HG03139 (cell line): ENCODE measurements at regions not wholly inside any gene's neighbourhood (a gene's known extent, or its start where the extent isn't known, plus 50 kb on each side); places are given as distances from the start of the nearest gene placed in this dataset.

Experiments used
- ATAC-seq: cut with Tn5 transposase; IDR thresholded peaks from one replicate; pipeline ENCODE4 v1.9.1; 2021; ENCODE audit not compliant: unreplicated experiment

DNA sequence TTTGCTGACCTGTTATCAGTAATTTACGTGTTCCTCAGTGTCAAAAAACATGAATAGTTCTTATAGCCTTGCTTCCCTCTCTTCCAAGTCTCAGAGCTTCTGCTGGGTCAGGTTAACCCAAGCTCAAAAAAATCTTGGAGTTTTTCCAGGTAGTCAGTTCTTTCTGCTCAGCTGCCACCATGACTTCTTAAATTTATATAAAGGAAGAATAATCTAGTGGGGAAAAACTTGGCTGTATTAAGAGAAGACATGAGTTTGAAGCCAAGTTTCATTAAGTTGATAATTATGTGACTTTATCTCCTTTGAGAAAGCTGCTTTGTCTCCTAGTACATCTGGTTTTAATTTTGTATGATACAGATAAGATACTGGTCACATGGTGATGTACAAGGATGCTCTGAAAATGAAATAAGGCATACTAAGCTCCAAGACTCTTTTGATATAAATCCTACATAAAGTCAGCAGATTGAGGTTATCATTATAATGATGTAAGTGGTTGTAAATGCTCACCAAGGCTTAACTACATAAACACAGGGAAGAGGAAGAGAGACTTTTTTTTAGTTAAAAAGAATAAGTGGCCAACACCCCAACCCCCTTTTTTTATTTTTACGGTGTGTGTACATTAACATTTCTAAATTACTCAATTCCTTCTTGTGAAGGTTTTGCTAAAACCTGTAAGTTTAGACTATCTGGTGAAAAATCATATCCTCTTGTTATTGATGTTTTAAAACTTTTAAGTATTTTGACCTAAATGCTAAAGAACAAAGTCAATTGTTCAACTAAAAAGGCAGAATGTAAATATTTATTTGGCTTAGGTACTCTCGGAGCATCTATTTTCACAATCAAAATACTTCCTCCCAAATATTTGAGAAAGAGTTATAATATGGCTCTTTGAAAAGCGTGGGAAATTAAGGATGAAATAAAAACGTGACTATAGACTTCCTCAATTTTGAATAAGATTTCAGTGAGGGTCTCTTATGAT is 84.1 kb upstream of the SLC38A2 start:
- no peak for ATAC-seq

- ATAC-seq, result no peak
Measured at GRCh38 chr12:46455648-46456352, 83.2 kb upstream of the SLC38A2 start.

DNA sequence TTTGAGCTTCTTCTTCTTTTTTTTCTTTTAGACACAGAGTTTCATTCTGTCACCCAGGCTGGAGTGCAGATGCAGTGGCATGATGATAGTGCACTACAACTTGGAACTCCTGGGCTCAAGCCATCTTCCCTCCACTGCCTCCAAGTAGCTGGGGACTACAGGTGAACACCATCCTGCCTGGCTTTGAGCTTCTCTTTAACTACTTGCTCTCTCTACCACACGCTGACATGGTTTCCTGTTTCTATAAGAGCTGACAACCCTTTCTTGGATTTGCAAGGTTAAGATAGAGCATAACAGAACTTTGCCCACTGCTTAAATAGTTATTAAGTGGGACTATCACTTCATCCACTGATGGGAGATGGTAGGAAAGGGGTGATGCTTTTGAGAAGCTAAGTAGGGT is 82.4 kb upstream of the SLC38A2 start:
- no peak for ATAC-seq

DNA sequence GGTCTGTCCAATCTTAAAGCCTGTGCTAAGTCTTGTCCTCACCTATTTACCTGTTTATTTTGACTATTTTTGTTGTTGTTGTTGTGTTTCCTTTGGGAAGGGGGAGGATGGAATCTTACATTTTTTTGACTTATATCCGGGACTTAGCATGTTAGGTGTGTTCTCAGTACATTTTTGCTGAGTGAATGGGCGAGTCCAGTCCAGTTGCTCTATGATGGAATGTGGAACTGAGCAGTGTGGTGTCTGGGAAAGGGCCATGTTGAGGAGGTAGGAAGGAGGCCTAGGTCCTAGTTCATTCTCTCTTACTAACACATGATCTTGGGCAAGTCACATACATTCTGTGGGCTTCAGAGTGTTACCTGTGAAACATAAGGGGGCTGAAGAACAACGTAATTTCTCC is 80.9 kb upstream of the SLC38A2 start:
- ATAC-seq, result no peak

DNA sequence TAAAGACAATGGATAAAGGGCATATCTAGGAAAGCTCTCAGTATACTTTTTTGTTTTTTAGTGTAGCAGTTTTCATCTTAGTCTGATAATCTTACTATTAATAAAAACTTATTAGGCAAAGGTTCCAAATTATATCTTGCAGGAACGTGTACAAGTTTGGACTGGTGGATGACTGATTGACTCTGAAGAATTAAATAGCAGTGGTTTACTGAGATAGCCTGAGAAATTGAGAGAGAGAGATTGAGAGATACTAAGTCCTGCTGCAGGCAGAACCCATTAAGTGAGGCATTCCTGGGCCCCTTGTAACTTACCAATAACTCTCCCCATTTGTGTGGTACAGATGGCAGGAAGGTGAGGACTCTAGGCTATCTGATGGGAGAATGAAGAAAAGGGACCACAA is 80.2 kb upstream of the SLC38A2 start:
- ATAC-seq, result no peak

- ATAC-seq, result no peak
Measured at GRCh38 chr12:46452061-46452615, 79.6 kb upstream of the SLC38A2 start.

GRCh38 chr12:46451276-46452021 is 78.9 kb upstream of the SLC38A2 start:
- no peak for ATAC-seq

- ATAC-seq, result no peak
Measured at GRCh38 chr12:46450279-46450748, 77.7 kb upstream of the SLC38A2 start.

DNA sequence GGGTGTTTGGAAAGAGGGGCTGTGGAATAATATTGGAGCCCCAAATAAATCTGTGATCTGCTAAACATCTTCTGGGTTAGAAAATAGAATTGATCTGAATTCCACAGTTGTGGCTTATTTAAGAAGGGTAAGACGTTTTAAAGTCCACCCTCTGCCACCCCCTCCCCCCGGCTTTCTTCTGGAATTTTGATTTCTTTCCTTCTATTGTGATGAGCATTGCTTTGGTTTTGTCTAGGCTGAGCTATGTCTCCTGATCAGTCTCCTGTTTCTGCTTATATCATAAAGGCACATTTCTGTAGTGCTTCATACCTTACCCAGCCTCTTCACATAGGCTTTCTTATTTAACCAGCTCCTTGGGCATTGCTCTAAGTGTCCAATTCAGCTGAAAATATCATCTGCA is 77.3 kb upstream of the SLC38A2 start:
- ATAC-seq, result no peak

DNA sequence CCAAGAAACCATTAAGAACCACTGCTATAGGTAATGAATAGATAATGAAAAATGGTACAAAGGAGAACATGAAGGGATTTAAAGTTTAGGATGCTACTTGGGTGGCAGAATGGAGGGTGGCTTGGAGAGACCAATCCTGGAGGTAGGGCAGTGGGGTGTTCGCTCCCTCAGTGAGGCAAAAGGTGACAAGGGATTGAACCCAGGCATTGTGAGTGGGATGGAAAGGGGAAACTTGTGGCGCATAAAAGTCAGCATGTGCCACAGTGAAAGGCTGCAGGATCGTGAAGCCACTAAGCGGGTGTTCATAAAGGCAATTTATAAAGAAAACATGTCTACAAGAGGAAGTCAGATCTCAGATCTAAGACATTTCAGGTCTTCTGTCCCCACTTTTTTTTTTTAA is 76.7 kb upstream of the SLC38A2 start:
- ATAC-seq, result no peak

- ATAC-seq, result no peak
Measured at GRCh38 chr12:46446645-46447044, 74.1 kb upstream of the SLC38A2 start.

- ATAC-seq, result no peak
Measured at GRCh38 chr12:46445551-46446235, 73.1 kb upstream of the SLC38A2 start.

GRCh38 chr12:46445093-46445492 is 72.5 kb upstream of the SLC38A2 start:
- ATAC-seq, result no peak

GRCh38 chr12:46443594-46444263 is 71.2 kb upstream of the SLC38A2 start:
- ATAC-seq, result no peak

DNA sequence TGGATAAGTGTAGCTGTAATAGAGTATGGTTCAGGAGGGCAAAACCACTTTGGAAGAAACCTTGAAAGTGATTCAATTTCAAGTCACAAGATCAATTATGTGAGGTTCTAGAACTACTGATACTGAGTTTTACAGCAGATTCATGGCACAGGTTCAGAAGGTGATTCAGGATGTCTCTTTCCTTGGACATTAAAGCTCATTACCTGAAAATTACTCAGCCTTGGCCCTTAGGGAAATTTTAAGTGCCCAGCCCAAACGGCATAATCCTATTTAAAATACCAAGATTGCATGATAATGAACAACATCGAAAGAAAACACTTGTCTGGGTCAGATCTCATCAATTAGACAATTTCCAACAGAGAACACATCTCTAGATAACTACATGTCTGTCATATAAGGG is 70.2 kb upstream of the SLC38A2 start:
- no peak for ATAC-seq

GRCh38 chr12:46442239-46442638 is 69.7 kb upstream of the SLC38A2 start:
- no peak for ATAC-seq

- ATAC-seq, result no peak
Measured at GRCh38 chr12:46439793-46440511, 67.4 kb upstream of the SLC38A2 start.

GRCh38 chr12:46438719-46439319 is 66.2 kb upstream of the SLC38A2 start:
- no peak for ATAC-seq

DNA sequence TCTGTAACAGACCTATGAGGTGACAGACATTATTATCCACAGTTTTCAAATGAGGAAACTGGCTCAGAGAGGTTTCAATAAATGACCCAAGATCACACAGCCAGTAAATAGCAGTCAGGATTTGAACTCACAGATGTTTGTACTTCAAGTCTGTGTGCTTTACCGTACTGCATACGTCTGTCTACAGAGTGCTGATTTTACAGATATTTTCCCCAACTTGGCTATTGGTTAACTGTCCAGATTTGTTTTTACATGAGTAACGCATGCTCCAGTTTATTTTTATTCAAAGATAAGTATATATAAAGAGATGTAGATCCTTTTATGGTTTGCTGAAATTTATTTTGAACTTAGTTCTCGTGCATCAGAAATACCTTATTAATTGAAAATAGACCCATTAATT is 65.7 kb upstream of the SLC38A2 start:
- no peak for ATAC-seq
